ENCODE measurements at regions not wholly inside any gene's neighbourhood (a gene's known extent, or its start where the extent isn't known, plus 50 kb on each side); places are given as distances from the start of the nearest gene placed in this dataset.

- no peak for DNase-seq
Measured at GRCh38 chr19:32257326-32258073, 87.9 kb upstream of the ZNF507 start.

- DNase-seq: no peak
Measured at GRCh38 chr19:32258167-32258566, 87.2 kb upstream of the ZNF507 start.

GRCh38 chr19:32264568-32264967 is 80.8 kb upstream of the ZNF507 start:
- no peak for DNase-seq

- no peak for DNase-seq
Measured at GRCh38 chr19:32265995-32266394, 79.4 kb upstream of the ZNF507 start.

- DNase-seq: no peak
Measured at GRCh38 chr19:32266460-32266859, 79.0 kb upstream of the ZNF507 start.

GRCh38 chr19:32268381-32268780 is 77.0 kb upstream of the ZNF507 start:
- DNase-seq: no peak

- DNase-seq: no peak
Measured at GRCh38 chr19:32269831-32270230, 75.6 kb upstream of the ZNF507 start.

GRCh38 chr19:32273483-32273882 is 71.9 kb upstream of the ZNF507 start:
- no peak for DNase-seq

- DNase-seq: no peak
Measured at GRCh38 chr19:32287086-32287485, 58.3 kb upstream of the ZNF507 start.

GRCh38 chr19:32287811-32288227 is 57.6 kb upstream of the ZNF507 start:
- no peak for DNase-seq

GRCh38 chr19:32289566-32290210 is 55.7 kb upstream of the ZNF507 start:
- DNase-seq: no peak

GRCh38 chr19:32291876-32292275 is 53.5 kb upstream of the ZNF507 start:
- DNase-seq: no peak

- DNase-seq: no peak
Measured at GRCh38 chr19:32294871-32295438, 50.5 kb upstream of the ZNF507 start.

All from activated T-cell treated with anti-CD3 and anti-CD28 coated beads for 4 hours (primary cell).